CMK (cell line): ENCODE measurements at regions not wholly inside any gene's neighbourhood (a gene's known extent, or its start where the extent isn't known, plus 50 kb on each side); places are given as distances from the start of the nearest gene placed in this dataset.
"Not testable (repeated sequence)": the region's sequence is repeated elsewhere in the genome, so short reads cannot be mapped to it uniquely, and the experiment has no call there.

ENCODE experiments used
- DNase-seq: peaks from one replicate; pipeline ENCODE4 v3.0.0-alpha.2; 2010; ENCODE audit warnings: low read depth

DNA sequence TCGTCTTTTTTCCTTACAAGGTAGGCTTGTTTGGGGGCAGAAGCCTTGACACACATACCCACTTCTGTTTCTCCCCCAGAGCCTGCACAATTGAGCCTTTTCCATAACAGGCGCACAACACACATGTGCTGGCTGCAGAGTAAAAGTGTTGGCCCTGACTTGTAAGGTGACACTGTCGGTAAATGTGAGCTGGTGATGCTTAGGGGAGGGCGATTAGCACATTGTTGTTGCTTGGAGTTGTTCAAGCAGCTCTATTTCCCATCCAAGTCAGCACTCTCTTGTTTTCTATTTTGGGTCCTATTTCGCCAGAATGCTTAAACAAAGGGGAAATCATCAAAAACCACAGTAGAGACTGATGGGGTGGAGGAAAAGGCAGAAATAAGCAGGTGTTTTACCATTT, 51.9 kb upstream of the PTPRJ start:
- no peak for DNase-seq

DNA sequence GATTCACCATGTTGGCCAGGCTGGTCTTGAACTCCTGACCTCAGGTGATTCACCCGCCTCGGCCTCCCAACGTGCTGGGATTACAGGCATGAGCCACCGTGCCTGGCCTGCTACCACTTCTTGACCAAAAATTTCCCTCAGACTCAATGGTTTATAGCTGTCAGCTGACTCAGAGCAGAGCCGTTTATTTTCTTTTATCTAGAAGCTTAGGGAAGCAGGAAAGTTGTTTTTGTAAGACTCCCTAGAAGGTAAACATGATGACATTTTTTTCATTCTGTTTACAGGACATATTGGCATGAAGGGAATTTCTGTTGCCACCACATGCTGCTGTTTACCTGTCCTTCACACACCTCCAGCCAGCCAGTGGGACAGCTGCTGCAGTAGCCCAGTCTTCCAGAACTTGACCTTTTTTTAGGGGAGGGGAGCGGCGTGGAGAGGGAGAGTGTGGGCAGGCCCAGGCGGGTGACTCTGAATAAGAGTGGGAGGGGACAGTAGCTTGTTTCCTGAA, 56.1 kb upstream of the PTPRJ start:
- no peak for DNase-seq

DNA sequence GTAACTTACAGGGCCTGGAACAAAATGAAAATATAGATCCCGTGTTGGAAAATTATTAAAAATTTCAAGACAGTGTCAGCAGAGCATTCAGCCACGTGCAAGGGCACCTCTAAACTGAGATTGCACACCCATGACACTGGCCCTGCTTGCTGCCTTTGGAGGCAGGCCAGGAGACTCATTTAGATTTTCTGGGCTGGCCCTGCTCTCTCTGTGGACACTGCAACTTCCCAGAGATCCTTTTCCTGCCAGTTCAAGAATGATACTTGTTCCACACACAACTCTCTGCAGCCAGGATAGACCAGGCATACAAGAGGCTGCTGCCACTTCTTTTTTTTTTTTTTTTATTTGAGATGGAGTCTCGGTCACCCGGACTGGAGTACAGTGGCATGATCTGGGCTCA, 56.7 kb upstream of the PTPRJ start:
- DNase-seq: no peak

DNA sequence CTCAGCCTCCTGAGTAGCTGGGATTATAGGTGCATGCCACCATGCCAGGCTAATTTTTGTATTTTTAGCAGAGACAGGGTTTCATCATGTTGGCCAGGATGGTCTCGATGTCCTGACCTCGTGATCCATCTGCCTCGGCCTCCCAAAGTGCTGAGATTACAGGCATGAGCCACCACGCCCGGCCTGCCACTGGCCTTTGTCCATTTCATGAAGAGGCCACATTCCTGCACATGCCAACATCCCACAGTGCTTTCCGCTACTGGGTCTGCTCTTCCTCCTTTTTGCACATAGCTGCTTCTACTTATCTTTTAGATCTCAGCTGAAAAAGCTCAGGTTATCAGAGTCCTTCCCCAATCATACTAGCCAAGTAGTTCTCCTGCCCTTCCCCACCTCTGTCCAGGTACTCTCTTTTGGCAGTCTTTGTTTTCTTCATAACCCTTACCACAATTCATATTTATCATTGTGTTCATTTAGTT, 59.2 kb upstream of the PTPRJ start:
- DNase-seq: not testable (repeated sequence)

DNA sequence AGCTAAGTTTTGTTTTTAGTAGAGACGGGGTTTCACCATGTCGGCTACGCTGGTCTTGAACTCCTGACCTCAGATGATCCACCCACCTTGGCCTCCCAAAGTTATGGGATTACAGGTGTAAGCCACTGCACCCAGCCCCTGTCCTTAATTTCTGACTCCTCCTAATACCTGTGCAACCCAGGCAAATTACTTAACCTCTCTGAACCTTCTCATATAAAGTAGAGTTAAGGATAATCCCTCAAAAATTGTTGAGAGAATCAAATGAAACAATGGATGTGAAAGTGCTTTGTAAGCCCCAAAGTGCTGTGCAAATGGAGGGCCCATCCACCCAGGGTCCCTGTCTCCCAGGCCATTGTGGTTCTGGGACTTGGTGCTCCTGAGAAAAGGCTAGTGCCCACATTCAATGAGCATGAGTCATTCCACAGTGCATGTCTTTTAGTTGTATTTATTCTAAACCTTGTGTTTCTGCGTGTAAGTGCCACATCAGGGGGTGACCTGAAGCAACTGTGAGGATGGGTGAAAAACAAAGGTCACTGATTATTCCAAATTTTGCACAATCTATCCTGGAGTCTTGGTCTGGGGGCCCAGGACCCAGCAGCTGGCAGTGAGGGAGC, 61.4 kb upstream of the PTPRJ start:
- DNase-seq: no peak

DNA sequence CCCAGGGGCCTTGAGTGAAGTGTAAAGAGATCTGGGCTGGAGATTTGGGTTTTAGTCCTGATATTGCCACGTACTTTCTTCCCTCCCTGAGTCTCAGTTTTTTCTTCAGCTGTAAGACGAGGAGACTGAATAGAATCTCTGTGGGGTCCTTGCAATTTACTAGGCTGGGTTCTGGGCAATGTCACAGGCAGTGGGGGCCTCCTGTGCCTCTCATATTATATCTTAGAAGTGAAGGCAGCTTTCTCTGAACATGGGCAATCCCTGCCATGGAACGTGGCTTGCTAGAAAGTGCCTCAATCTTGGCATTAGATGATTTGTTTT, 62.0 kb upstream of the PTPRJ start:
- no peak for DNase-seq

DNA sequence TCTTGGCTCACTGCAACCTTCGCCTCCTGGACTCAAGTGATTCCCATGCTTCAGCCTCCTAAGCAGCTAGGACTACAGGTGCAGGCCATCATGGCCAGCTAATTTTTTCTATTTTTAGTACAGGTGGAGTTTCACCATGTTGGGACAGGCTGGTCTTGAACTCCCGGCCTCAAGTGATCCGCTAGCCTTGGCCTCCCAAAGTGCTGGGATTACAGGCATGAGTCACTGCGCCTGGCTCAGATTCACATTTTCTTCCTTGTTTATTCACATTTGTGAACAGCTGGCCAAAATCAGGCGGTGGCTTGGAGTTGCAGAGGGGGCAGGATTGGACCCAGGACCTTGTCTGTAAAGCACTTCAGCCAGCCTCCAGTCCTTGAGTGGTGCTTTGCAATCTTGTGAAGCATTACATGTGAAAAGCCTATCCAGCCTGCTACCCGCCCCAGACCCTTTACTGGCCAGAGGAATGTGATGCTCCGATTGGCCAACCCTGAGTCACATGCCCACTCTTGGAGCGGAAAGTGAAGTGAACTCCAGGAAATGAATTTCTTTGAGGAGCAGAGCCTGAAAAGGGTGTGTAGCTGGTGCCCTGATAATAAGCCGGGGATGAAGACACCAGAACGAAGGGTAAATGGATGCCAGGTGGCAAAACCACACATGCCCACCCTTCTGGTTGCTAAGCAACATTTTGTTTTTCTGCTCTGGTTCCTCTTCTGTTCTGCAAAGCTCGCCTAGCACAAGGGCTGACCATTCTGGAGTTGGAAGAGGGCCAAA, 62.6 kb upstream of the PTPRJ start:
- DNase-seq: peak; percentile 53

DNA sequence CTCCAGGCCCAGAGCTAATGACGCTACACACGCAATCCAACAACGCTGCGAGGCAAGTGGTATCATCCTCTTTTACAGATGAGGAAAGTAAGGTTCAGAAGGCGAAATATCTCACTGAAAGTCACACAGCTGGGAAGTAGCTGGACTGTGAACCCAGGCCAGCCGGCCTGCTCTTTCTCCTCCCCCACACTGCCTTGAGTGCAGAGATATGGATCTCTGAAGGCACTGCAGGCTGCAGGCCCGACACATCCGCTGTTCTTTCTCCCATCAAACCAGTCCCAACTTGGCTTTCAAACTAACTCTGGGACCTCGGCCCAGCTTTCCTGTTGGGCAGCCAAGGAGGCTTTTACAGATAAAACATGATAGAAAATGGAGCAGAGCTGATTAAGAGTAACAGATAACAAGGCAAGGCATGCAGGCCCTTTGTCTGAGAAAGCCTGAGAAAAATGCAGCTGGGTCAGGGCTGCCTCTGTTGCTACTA, 64.0 kb upstream of the PTPRJ start:
- DNase-seq: no peak

DNA sequence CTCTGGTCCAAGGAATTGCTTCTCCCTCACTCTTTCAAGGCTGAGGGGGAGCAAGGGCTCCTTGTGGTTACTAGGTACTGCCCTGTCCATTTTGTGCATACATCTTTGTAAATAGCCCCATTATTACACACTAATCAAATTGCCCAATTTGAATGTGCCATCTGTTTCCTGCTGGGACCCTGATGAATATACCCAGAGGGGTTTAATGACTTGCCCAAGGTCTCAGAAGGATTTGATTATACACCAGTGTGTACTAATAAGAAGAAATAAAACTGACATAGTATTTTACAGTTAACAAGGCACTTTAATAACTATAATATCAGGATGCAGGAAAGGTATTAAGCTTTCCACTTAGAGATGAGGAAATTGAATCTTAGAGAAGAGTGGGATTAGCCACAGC, 64.6 kb upstream of the PTPRJ start:
- no peak for DNase-seq

DNA sequence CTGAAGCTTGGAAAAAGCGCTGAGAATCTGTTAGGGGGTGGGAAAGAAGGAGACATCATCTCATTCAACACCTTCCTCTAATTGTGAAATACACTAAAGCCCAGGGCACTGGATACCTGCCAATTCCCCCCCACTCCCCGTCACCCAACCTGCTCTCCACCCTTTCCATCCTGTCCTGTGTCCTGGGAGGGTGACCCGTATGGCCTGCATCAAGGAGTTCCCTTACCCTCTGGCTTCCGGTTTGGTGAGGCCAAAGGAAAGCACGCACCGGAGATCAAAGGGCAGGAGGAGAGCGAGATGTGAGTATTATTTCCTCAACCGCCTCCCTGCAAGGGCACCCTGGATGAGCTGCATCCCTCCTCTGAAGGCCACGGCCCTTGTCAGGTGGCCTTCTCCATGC, 65.0 kb upstream of the PTPRJ start:
- DNase-seq: no peak

DNA sequence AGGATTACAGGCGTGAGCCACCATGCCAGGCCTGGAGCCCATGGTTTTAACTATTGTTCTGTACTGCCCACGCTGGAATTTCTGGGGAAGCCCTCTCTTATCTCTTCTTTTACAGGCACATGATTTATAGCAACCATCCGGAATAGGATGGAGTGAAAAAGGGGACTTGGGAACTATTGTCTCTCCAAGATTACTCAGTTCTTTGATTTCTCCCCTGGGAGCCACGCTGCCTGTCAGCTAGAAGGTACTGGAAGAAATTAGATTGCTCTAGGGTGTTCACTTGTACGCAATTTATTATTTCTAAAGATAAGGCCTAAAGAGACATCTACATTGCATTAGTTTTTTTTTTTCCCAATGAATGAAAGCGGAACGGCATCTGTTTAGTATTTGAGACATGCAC, 65.6 kb upstream of the PTPRJ start:
- DNase-seq: no peak

DNA sequence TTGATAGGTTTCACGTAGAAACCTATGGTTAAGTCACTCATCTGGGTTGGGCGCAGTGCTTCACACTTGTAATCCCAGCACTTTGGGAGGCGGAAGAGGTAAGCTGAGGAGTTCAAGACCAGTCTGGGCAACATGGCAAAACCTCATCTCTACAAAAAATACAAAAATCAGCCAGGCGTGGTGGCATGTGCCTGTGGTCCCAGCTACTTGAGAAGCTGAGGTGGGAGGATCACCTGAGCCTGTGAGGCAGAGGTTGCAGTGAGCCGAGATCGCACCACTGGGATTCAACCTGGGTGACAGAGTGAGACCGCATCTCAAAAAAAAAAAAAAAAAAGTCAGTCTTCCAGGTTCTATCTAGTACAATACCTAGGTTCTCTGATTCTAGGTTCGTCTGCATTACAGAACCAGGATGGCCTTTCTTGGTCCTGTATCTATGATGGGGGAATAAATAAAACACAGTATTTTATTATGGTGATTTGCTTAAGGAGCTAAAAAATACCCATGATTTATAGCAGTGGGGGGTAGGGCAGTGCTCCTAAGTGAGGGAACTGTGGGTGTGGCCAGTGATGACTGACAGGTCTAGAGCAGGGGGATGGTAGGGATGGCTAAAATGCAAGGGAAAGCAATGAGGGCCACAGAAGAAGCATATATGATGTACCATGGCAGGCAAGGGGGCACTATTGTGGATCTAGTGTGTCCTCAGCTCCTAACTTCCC, 65.5 kb upstream of the NUP160 start:
- no peak for DNase-seq

DNA sequence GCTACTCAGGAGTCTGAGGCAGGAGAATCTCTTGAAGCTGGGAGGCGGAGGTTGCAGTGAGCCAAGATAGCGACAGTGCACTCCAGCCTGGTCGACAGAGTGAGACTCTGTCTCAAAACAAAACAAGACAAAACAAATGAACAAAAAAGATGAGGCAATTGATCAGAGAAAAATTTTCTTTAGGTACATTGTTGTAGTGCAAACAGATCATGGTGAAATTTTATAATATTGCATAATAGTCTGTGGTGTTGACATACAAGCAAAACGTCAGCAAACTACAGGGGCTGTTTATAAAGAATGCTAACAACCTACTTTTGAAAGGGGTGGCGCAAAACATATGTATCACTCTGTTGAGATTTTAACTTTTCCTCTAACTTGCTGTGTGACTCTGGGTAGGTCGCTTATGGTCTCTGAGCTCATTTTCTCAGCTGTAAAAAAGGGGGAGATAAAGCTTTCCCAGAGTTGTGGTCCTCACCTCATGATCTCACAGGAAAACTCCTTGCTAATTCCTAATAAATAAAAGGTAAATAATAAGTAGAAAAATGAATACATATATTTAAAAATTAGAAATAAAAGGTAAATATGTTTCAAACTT, 64.8 kb upstream of the NUP160 start:
- no peak for DNase-seq

DNA sequence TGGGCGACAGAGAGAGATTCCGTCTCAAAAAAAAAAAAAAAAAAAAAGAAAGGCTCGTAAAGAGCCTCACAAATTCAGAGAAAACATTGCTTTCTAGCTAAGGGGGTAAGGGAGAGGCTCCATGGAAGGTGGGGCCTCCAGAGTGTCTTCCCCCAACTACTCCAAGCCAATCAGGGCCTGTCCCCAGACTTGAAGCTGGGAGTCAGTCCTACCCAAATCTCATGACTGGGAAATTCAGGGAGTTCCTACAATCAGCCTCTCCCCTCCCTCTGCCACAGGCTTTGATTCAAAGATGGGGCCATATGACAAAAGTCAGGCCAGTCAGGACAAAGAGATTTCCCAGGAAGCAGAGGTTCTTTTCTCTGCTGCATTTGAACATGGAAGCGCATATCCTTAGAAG, 63.0 kb upstream of the NUP160 start:
- no peak for DNase-seq

DNA sequence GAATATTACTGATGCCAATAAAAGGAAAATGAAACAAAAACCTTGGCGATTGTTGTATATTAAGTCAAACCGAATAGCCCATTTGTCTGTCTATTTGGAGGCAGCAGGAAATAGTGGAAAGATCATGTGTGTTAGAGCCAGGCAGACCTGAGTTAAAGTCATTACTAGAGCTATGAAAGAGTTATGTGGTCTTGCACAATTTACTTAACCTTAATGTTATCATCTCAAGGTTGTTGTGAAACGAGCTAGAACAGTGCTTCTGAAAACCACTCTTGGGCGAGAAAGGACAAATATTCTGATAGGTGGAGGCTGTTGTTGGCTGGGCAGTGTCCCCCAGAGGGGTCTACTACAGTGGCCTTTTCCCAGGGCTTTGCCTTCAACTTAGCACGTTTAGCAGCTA, 60.0 kb upstream of the NUP160 start:
- no peak for DNase-seq

DNA sequence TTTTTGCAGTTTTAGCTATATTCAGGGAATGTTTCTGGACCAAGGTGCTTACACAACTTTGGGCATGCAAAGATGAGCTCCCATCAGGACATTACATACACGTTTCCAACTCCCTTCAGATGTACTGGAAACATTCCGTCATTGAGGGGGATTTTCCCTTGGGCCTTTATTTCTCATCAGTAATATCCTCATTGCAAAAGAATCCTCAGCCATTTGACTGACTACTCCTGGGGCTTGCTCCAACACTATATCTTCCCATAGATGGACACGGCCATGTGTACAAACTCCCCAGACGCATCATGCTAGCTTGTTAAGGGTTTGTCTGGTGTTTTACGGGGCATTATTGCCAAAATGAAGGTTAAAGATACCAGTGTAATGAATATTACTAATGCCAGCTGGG, 59.3 kb upstream of the NUP160 start:
- no peak for DNase-seq

DNA sequence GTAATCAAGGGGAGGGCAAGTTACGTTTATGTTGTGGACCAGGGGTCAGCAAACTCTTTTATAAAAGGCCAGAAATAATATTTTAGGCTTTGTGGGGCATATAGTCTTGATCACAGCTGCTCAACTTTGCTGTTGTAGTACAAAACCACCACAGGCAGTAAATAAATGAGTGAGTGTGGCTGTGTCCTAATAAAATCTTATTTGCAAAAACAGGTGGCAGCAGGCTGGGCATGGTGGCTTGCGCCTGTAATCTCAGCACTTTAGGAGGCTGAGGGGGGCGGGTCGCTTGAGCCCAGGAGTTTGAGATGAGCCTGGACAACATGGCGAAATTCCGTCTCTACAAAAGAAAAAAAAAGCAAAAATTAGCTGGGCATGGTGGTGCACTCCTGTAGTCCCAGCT, 57.9 kb upstream of the NUP160 start:
- DNase-seq: no peak

DNA sequence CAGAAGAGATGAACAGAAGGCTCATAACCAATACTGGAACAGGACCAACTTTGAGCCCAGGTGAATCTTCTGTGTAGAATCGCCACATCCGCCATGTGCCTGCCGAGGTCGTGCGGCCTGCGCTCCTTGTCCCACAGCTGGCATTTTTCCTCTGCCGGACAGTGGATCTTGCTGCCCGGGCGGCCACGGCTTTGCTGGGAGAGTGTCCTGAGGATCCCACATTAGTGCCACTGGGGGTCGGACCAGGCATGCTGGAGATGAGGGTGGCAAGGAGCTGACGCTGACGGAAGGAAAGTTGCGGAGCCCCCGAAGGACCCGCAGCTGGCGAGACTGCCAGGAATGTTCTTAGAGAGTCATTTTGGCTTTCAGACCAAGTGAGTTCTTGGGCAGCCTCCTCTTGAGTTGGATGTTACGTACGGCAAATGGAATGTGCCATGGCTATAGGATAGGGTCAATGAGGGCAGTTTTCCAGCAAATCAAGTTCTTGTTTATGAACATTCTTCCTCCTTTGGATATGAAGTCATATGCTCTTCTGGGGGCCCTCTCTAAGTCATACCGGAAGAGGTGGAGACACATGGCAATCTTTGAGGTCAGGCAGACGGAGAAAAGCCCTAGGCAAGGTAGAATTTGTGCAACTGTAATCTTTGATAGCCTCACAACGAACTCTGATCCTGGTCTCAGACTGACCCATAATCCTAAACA, 57.4 kb upstream of the NUP160 start:
- DNase-seq: peak; percentile 40

DNA sequence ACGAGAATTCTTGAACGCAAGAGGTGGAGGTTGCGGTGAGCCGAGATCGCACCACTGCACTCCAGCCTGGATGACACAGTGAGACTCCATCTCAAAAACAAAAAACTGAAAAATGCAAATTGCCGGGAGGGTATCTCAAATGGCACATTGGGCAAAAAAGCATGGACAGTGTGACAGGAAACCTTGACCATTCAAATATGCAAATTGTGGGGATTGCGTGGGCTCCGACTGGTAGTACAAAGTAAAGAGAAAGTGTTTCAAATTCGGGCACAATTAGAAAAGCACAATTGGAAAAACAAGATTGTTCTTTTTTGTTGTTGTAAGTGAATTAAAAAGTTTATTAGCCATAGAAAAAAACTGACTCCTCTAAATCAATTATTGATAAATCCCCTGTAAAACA, 56.7 kb upstream of the NUP160 start:
- DNase-seq: no peak

DNA sequence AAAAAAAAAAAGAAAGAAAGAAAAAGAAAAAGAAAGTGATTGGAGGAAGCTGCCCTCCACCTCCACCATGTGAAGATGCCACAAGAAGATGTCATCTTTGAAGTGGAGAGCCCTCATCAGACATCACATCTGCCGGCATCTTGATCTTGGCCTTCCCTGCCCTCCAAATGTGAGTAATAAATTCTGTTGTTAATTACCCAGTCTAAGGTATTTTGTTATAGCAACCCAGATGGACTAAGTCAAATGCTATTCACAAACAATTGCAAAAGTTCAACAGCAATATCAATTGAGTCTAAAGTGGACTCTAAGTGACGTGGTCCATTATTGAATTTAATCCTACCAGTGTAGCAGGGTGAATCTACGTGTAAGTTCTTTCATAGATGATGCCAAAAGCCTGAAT, 55.9 kb upstream of the NUP160 start:
- DNase-seq: no peak

DNA sequence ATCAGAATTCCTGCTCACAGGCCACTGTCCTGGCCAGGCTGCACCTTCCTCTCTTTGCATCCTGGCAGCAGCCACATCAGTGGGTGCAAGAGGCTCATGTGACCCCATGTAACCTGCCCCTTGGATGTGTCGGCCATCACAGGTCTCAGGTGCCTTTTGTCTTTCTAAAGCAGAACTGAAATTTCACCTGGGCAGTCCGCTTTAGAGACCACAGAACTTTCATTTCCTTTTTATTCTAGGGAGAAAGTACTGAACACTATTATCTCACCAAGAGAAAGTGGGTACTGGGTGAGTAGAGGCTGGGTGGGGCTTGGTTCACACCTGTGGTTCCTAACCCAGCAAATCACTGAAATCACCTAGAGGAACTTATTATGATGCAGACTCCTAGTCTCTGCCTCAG, 51.7 kb upstream of the NUP160 start:
- DNase-seq: no peak
